ENCODE measurements at regions not wholly inside any gene's neighbourhood (a gene's known extent, or its start where the extent isn't known, plus 50 kb on each side); places are given as distances from the start of the nearest gene placed in this dataset.

GRCh38 chr21:41631564-41632461 lies 123.9 kb upstream of the TMPRSS2 start:
- DNase-seq (ENCODE audit: low spot score): no peak

- no peak for DNase-seq (ENCODE audit: low spot score)
Observed at GRCh38 chr21:41630917-41631316, 123.0 kb upstream of the TMPRSS2 start.

GRCh38 chr21:41630249-41630648 lies 122.3 kb upstream of the TMPRSS2 start:
- DNase-seq (ENCODE audit: low spot score): peak; percentile 45

- no peak for DNase-seq (ENCODE audit: low spot score)
Observed at GRCh38 chr21:41628256-41628655, 120.3 kb upstream of the TMPRSS2 start.

GRCh38 chr21:41627428-41627827 lies 119.5 kb upstream of the TMPRSS2 start:
- DNase-seq (ENCODE audit: low spot score): no peak

GRCh38 chr21:41626021-41626420 lies 118.1 kb upstream of the TMPRSS2 start:
- no peak for DNase-seq (ENCODE audit: low spot score)

- no peak for DNase-seq (ENCODE audit: low spot score)
Observed at GRCh38 chr21:41625428-41625827, 117.5 kb upstream of the TMPRSS2 start.

- DNase-seq (ENCODE audit: low spot score): no peak
Observed at GRCh38 chr21:41624674-41625310, 116.8 kb upstream of the TMPRSS2 start.

GRCh38 chr21:41623945-41624344 lies 116.0 kb upstream of the TMPRSS2 start:
- no peak for DNase-seq (ENCODE audit: low spot score)

GRCh38 chr21:41622831-41623548 lies 115.0 kb upstream of the TMPRSS2 start:
- no peak for DNase-seq (ENCODE audit: low spot score)

- DNase-seq (ENCODE audit: low spot score): no peak
Observed at GRCh38 chr21:41622201-41622600, 114.2 kb upstream of the TMPRSS2 start.

- no peak for DNase-seq (ENCODE audit: low spot score)
Observed at GRCh38 chr21:41621513-41621912, 113.6 kb upstream of the TMPRSS2 start.

- no peak for DNase-seq (ENCODE audit: low spot score)
Observed at GRCh38 chr21:41620982-41621381, 113.0 kb upstream of the TMPRSS2 start.

- DNase-seq (ENCODE audit: low spot score): no peak
Observed at GRCh38 chr21:41620541-41620940, 112.6 kb upstream of the TMPRSS2 start.

- DNase-seq (ENCODE audit: low spot score): peak; percentile 77
Observed at GRCh38 chr21:41616031-41616591, 108.2 kb upstream of the TMPRSS2 start.

- peak; percentile 87 for DNase-seq (ENCODE audit: low spot score)
Observed at GRCh38 chr21:41615613-41616012, 107.7 kb upstream of the TMPRSS2 start.

- DNase-seq (ENCODE audit: low spot score): no peak
Observed at GRCh38 chr21:41614511-41614910, 106.6 kb upstream of the TMPRSS2 start.

GRCh38 chr21:41613533-41613909 lies 105.6 kb upstream of the TMPRSS2 start:
- DNase-seq (ENCODE audit: low spot score): no peak

- DNase-seq (ENCODE audit: low spot score): peak; percentile 86
Observed at GRCh38 chr21:41612674-41613532, 104.9 kb upstream of the TMPRSS2 start.

- no peak for DNase-seq (ENCODE audit: low spot score)
Observed at GRCh38 chr21:41611966-41612606, 104.1 kb upstream of the TMPRSS2 start.

- no peak for DNase-seq (ENCODE audit: low spot score)
Observed at GRCh38 chr21:41611441-41611840, 103.5 kb upstream of the TMPRSS2 start.

All from AG08396 (cell line).